Vagina (tissue), 2 donors: ENCODE measurements at regions not wholly inside any gene's neighbourhood (a gene's known extent, or its start where the extent isn't known, plus 50 kb on each side); places are given as distances from the start of the nearest gene placed in this dataset.

Experiments
- DNase-seq, 2 donors: peaks; one replicate each; pipeline ENCODE4 v3.0.0-alpha.2; 2017; ENCODE audit errors: extremely low spot score in 2 of 2
- H3K27ac ChIP-seq: fragments of 200-600 bp; sonication (generic); one replicate; pipeline ENCODE4 v1.5.1; 2019
- H3K27me3 ChIP-seq: fragments of 200-600 bp; sonication (generic); one replicate; pipeline ENCODE4 v1.5.1; 2019
- H3K36me3 ChIP-seq, 2 donors: fragments of 200-600 bp; sonication (generic); one replicate each; pipeline ENCODE4 v1.5.1; 2017 to 2019
- H3K4me1 ChIP-seq: fragments of 200-600 bp; sonication (generic); one replicate; pipeline ENCODE4 v1.5.1; 2019
- H3K4me3 ChIP-seq, 2 donors: fragments of 200-600 bp; sonication (generic); 1 replicate in 1 of 2; 2 replicates in 1 of 2; pipeline ENCODE4 v1.5.1; 2016 to 2019
- H3K9me3 ChIP-seq: fragments of 200-600 bp; sonication (generic); one replicate; pipeline ENCODE4 v1.5.1; 2019
- CTCF ChIP-seq, 3 experiments: fragments of 450-650 bp in 2 of 3; fragments of 200-600 bp in 1 of 3; sonication (generic) in 1 of 3; IDR thresholded peaks; one replicate each; pipeline ENCODE4 v1.5.1; 2017 to 2019; ENCODE audit warnings: antibody characterized with exemption in 3 of 3, mild to moderate bottlenecking in 2 of 3, moderate library complexity in 2 of 3
- POLR2A ChIP-seq, 2 donors: fragments of 450-650 bp; IDR thresholded peaks; one replicate each; pipeline ENCODE4 v1.6.1; 2017; ENCODE audit warnings: antibody characterized with exemption in 2 of 2, mild to moderate bottlenecking in 2 of 2, moderate library complexity in 2 of 2
- POLR2AphosphoS5 ChIP-seq, 2 donors: sonication (generic); formaldehyde crosslinking; IDR thresholded peaks; one replicate each; pipeline ENCODE4 v1.9.0; 2017; ENCODE audit warnings: antibody characterized with exemption in 2 of 2, mild to moderate bottlenecking in 2 of 2, low read depth in 1 of 2; ENCODE audit not compliant: insufficient read depth in 1 of 2
- intact Hi-C: fragments of 100-400 bp; cut with DNase I; formaldehyde crosslinking; loops from one replicate; pipeline ENCODE4 v1.15.1; 2023

- no peak overlapping the region for H3K4me3 ChIP-seq
- TF ChIP-seq POLR2A (IDR thresholded peaks at IDR 0.05) (no peak), CTCF (IDR thresholded peaks at IDR 0.05) (no peak), POLR2AphosphoS5 (IDR thresholded peaks at IDR 0.05; ENCODE audit: insufficient read depth in 1 of 2, low read depth in 1 of 2) (no peak)
- no peaks in the 10 kb centered on the region for H3K4me1 ChIP-seq
- H3K27ac ChIP-seq = no peak overlapping the region
- no peaks in the 10 kb centered on the region for H3K9me3 ChIP-seq
- H3K27me3 ChIP-seq = no peaks in the 10 kb centered on the region
- H3K36me3 ChIP-seq = no peaks in the 10 kb centered on the region
- no peak for DNase-seq
- intact Hi-C loops = no loop called here
These were observed 289.7 kb upstream of the ADAMTS9 start for GRCh38 chr3:64977308-64978100.

- intact Hi-C loops = no loop called here
- TF ChIP-seq POLR2AphosphoS5 (IDR thresholded peaks at IDR 0.05; ENCODE audit: insufficient read depth in 1 of 2, low read depth in 1 of 2) (no peak), CTCF (IDR thresholded peaks at IDR 0.05) (no peak), POLR2A (IDR thresholded peaks at IDR 0.05) (no peak)
These were observed 288.7 kb upstream of the ADAMTS9 start for GRCh38 chr3:64976456-64976855.

GRCh38 chr3:64975147-64975546 lies 287.3 kb upstream of the ADAMTS9 start:
- Histone ChIP-seq H3K4me1 (no peaks in the 10 kb centered on the region), H3K9me3 (no peaks in the 10 kb centered on the region), H3K36me3 (no peaks in the 10 kb centered on the region), H3K27ac (no peak overlapping the region), H3K27me3 (no peaks in the 10 kb centered on the region), H3K4me3 (no peak overlapping the region)
- TF ChIP-seq POLR2A (IDR thresholded peaks at IDR 0.05) = no peak
- TF ChIP-seq POLR2AphosphoS5 (IDR thresholded peaks at IDR 0.05; ENCODE audit: insufficient read depth in 1 of 2, low read depth in 1 of 2) = no peak
- no peak for TF ChIP-seq CTCF (IDR thresholded peaks at IDR 0.05)
- intact Hi-C loops = no loop called here
- DNase-seq = no peak

More at GRCh38 chr3:64976456-64976855, 288.7 kb upstream of the ADAMTS9 start:
- Histone ChIP-seq H3K9me3 (no peaks in the 10 kb centered on the region), H3K36me3 (no peaks in the 10 kb centered on the region), H3K27me3 (no peaks in the 10 kb centered on the region), H3K27ac (no peak overlapping the region), H3K4me1 (no peaks in the 10 kb centered on the region), H3K4me3 (no peak overlapping the region)
- no peak for DNase-seq

- Histone ChIP-seq H3K36me3 (no peaks in the 10 kb centered on the region), H3K9me3 (no peaks in the 10 kb centered on the region), H3K27me3 (no peaks in the 10 kb centered on the region), H3K4me1 (no peaks in the 10 kb centered on the region), H3K27ac (no peak overlapping the region), H3K4me3 (no peak overlapping the region)
- no peak for DNase-seq
- intact Hi-C loops = no loop called here
- TF ChIP-seq CTCF (IDR thresholded peaks at IDR 0.05) = no peak
- no peak for TF ChIP-seq POLR2A (IDR thresholded peaks at IDR 0.05)
- TF ChIP-seq POLR2AphosphoS5 (IDR thresholded peaks at IDR 0.05; ENCODE audit: insufficient read depth in 1 of 2, low read depth in 1 of 2) = no peak
These were observed 286.6 kb upstream of the ADAMTS9 start for GRCh38 chr3:64974401-64974800.

- no peak overlapping the region for H3K27ac ChIP-seq
- H3K4me1 ChIP-seq = no peaks in the 10 kb centered on the region
- intact Hi-C loops = no loop called here
- no peaks in the 10 kb centered on the region for H3K36me3 ChIP-seq
- no peak for TF ChIP-seq CTCF (IDR thresholded peaks at IDR 0.05)
- no peak for TF ChIP-seq POLR2AphosphoS5 (IDR thresholded peaks at IDR 0.05; ENCODE audit: insufficient read depth in 1 of 2, low read depth in 1 of 2)
- TF ChIP-seq POLR2A (IDR thresholded peaks at IDR 0.05) = no peak
- no peaks in the 10 kb centered on the region for H3K27me3 ChIP-seq
- H3K4me3 ChIP-seq = no peak overlapping the region
- H3K9me3 ChIP-seq = no peaks in the 10 kb centered on the region
- no peak for DNase-seq
These were observed 285.0 kb upstream of the ADAMTS9 start for GRCh38 chr3:64972793-64973192.
